Activated CD4-positive, alpha-beta memory T cell treated with anti-CD3 and anti-CD28 coated beads for 36 hours (primary cell): ENCODE measurements at regions not wholly inside any gene's neighbourhood (a gene's known extent, or its start where the extent isn't known, plus 50 kb on each side); places are given as distances from the start of the nearest gene placed in this dataset.

Experiments used
- CTCF ChIA-PET: fragments of 350-600 bp; sonication (Branson Sonifier 250); formaldehyde crosslinking; loops from one replicate; lab custom pipeline; 2021; ENCODE audit warnings: antibody characterized with exemption, inconsistent platforms; lab: Charles Lee
- POLR2A ChIA-PET: fragments of 350-600 bp; sonication (Branson Sonifier 250); formaldehyde crosslinking; loops from one replicate; lab custom pipeline; 2021; ENCODE audit warnings: antibody characterized with exemption; lab: Charles Lee
- DNase-seq: peaks from one replicate; pipeline ENCODE4 v3.0.0-alpha.2; 2020
- H3K27ac Mint-ChIP-seq: one replicate; pipeline ENCODE4 v1.8.0; 2021; ENCODE audit warnings: mixed read lengths
- H3K27me3 Mint-ChIP-seq: one replicate; pipeline ENCODE4 v1.8.0; 2021; ENCODE audit warnings: mixed read lengths
- H3K36me3 Mint-ChIP-seq: one replicate; pipeline ENCODE4 v1.8.0; 2021; ENCODE audit warnings: mixed read lengths
- H3K4me1 Mint-ChIP-seq: one replicate; pipeline ENCODE4 v1.8.0; 2021; ENCODE audit warnings: low read depth, mixed read lengths
- H3K4me3 Mint-ChIP-seq: one replicate; pipeline ENCODE4 v1.8.0; 2021; ENCODE audit warnings: mild to moderate bottlenecking, mixed read lengths
- H3K9me3 Mint-ChIP-seq: one replicate; pipeline ENCODE4 v1.8.0; 2021; ENCODE audit warnings: mixed read lengths
- intact Hi-C: fragments of 100-400 bp; cut with micrococcal nuclease; formaldehyde crosslinking; loops from one replicate; pipeline ENCODE4 v1.15.1; 2023

- H3K9me3 Mint-ChIP-seq: no peaks in the 10 kb centered on the region
- no peaks in the 10 kb centered on the region for H3K36me3 Mint-ChIP-seq
- POLR2A ChIA-PET: no interaction called here
- no peak overlapping the region for H3K27ac Mint-ChIP-seq
- intact Hi-C loops: no loop called here
- H3K4me3 Mint-ChIP-seq: no peak overlapping the region
- H3K4me1 Mint-ChIP-seq: no peaks in the 10 kb centered on the region
- peaks cover 14% of the 10 kb centered on the region for H3K27me3 Mint-ChIP-seq
- CTCF ChIA-PET: no interaction called here
- DNase-seq: no peak
Observed at GRCh38 chr22:27124351-27124966, 467.1 kb downstream of the MIAT start.

- Mint-ChIP-seq H3K27me3 (peaks cover 15% of the 10 kb centered on the region), H3K4me3 (no peak overlapping the region), H3K36me3 (no peaks in the 10 kb centered on the region), H3K9me3 (no peaks in the 10 kb centered on the region), H3K27ac (no peak overlapping the region), H3K4me1 (no peaks in the 10 kb centered on the region)
- ChIA-PET POLR2A (no interaction called here), CTCF (no interaction called here)
- DNase-seq: no peak
- intact Hi-C loops: no loop called here
Observed at GRCh38 chr22:27125539-27125938, 468.2 kb downstream of the MIAT start.

- CTCF ChIA-PET: interaction anchor here (0.6 kb wide), 1 partner anchor 451 kb away, joined by 3 read pairs; no protein-coding TSS in a partner anchor
- intact Hi-C loops: no loop called here
- POLR2A ChIA-PET: no interaction called here
- no peak for DNase-seq
- Mint-ChIP-seq H3K27ac (no peak overlapping the region), H3K27me3 (peaks cover 19% of the 10 kb centered on the region), H3K9me3 (no peaks in the 10 kb centered on the region), H3K36me3 (no peaks in the 10 kb centered on the region), H3K4me1 (no peaks in the 10 kb centered on the region), H3K4me3 (no peak overlapping the region)
Observed at GRCh38 chr22:27127911-27128310, 470.5 kb downstream of the MIAT start.

GRCh38 chr22:27128461-27129085, 471.2 kb downstream of the MIAT start:
- Mint-ChIP-seq H3K4me3 (no peak overlapping the region), H3K27me3 (peaks cover 20% of the 10 kb centered on the region), H3K4me1 (no peaks in the 10 kb centered on the region), H3K36me3 (no peaks in the 10 kb centered on the region), H3K9me3 (no peaks in the 10 kb centered on the region), H3K27ac (no peak overlapping the region)
- DNase-seq: no peak
- POLR2A ChIA-PET: no interaction called here
- CTCF ChIA-PET: interaction anchor here (0.6 kb wide), 1 partner anchor 451 kb away, joined by 3 read pairs; no protein-coding TSS in a partner anchor
- intact Hi-C loops: no loop called here

- POLR2A ChIA-PET: no interaction called here
- CTCF ChIA-PET: no interaction called here
- peaks cover 21% of the 10 kb centered on the region for H3K27me3 Mint-ChIP-seq
- intact Hi-C loops: no loop called here
- H3K27ac Mint-ChIP-seq: no peak overlapping the region
- no peaks in the 10 kb centered on the region for H3K9me3 Mint-ChIP-seq
- no peak for DNase-seq
- H3K4me1 Mint-ChIP-seq: no peaks in the 10 kb centered on the region
- H3K36me3 Mint-ChIP-seq: no peaks in the 10 kb centered on the region
- H3K4me3 Mint-ChIP-seq: no peak overlapping the region
Observed at GRCh38 chr22:27129266-27129665, 471.9 kb downstream of the MIAT start.

GRCh38 chr22:27130906-27131305, 473.5 kb downstream of the MIAT start:
- no peak for DNase-seq
- no peaks in the 10 kb centered on the region for H3K4me1 Mint-ChIP-seq
- H3K27ac Mint-ChIP-seq: no peak overlapping the region
- H3K27me3 Mint-ChIP-seq: peaks cover 15% of the 10 kb centered on the region
- ChIA-PET CTCF (no interaction called here), POLR2A (no interaction called here)
- intact Hi-C loops: no loop called here
- H3K4me3 Mint-ChIP-seq: no peak overlapping the region
- no peaks in the 10 kb centered on the region for H3K36me3 Mint-ChIP-seq
- H3K9me3 Mint-ChIP-seq: no peaks in the 10 kb centered on the region

- intact Hi-C loops: no loop called here
- Mint-ChIP-seq H3K4me1 (no peaks in the 10 kb centered on the region), H3K27me3 (peaks cover 13% of the 10 kb centered on the region), H3K4me3 (no peak overlapping the region), H3K36me3 (no peaks in the 10 kb centered on the region), H3K27ac (no peak overlapping the region), H3K9me3 (no peaks in the 10 kb centered on the region)
- DNase-seq: no peak
- POLR2A ChIA-PET: no interaction called here
- CTCF ChIA-PET: no interaction called here
Observed at GRCh38 chr22:27131346-27131745, 474.0 kb downstream of the MIAT start.

- no peak for DNase-seq
- Mint-ChIP-seq H3K4me1 (no peaks in the 10 kb centered on the region), H3K27ac (no peak overlapping the region), H3K36me3 (no peaks in the 10 kb centered on the region), H3K27me3 (peaks cover 9% of the 10 kb centered on the region), H3K4me3 (no peak overlapping the region), H3K9me3 (no peaks in the 10 kb centered on the region)
- ChIA-PET POLR2A (no interaction called here), CTCF (no interaction called here)
- intact Hi-C loops: no loop called here
Observed at GRCh38 chr22:27132400-27132799, 475.0 kb downstream of the MIAT start.

- ChIA-PET CTCF (no interaction called here), POLR2A (no interaction called here)
- H3K27me3 Mint-ChIP-seq: peaks cover 9% of the 10 kb centered on the region
- intact Hi-C loops: no loop called here
- H3K36me3 Mint-ChIP-seq: no peaks in the 10 kb centered on the region
- no peaks in the 10 kb centered on the region for H3K4me1 Mint-ChIP-seq
- DNase-seq: no peak
- no peaks in the 10 kb centered on the region for H3K9me3 Mint-ChIP-seq
- no peak overlapping the region for H3K4me3 Mint-ChIP-seq
- no peak overlapping the region for H3K27ac Mint-ChIP-seq
Observed at GRCh38 chr22:27133019-27133431, 475.6 kb downstream of the MIAT start.

GRCh38 chr22:27133681-27134314, 476.4 kb downstream of the MIAT start:
- ChIA-PET CTCF (no interaction called here), POLR2A (no interaction called here)
- H3K9me3 Mint-ChIP-seq: no peaks in the 10 kb centered on the region
- H3K4me3 Mint-ChIP-seq: no peak overlapping the region
- H3K27me3 Mint-ChIP-seq: peaks cover 9% of the 10 kb centered on the region
- H3K4me1 Mint-ChIP-seq: no peaks in the 10 kb centered on the region
- no peaks in the 10 kb centered on the region for H3K36me3 Mint-ChIP-seq
- intact Hi-C loops: no loop called here
- H3K27ac Mint-ChIP-seq: no peak overlapping the region
- DNase-seq: no peak

GRCh38 chr22:27134315-27134701, 476.9 kb downstream of the MIAT start:
- intact Hi-C loops: no loop called here
- POLR2A ChIA-PET: no interaction called here
- H3K4me3 Mint-ChIP-seq: no peak overlapping the region

GRCh38 chr22:27135031-27135981, 477.9 kb downstream of the MIAT start:
- H3K36me3 Mint-ChIP-seq: no peaks in the 10 kb centered on the region
- CTCF ChIA-PET: no interaction called here
- POLR2A ChIA-PET: no interaction called here
- DNase-seq: no peak
- H3K4me3 Mint-ChIP-seq: no peak overlapping the region
- H3K27me3 Mint-ChIP-seq: peaks cover 6% of the 10 kb centered on the region
- H3K4me1 Mint-ChIP-seq: no peaks in the 10 kb centered on the region
- intact Hi-C loops: no loop called here
- no peak overlapping the region for H3K27ac Mint-ChIP-seq
- no peaks in the 10 kb centered on the region for H3K9me3 Mint-ChIP-seq

More at GRCh38 chr22:27134315-27134701, 476.9 kb downstream of the MIAT start:
- H3K27me3 Mint-ChIP-seq: peaks cover 7% of the 10 kb centered on the region
- H3K4me1 Mint-ChIP-seq: no peaks in the 10 kb centered on the region
- DNase-seq: peak; percentile 35
- H3K9me3 Mint-ChIP-seq: no peaks in the 10 kb centered on the region
- CTCF ChIA-PET: no interaction called here
- H3K36me3 Mint-ChIP-seq: no peaks in the 10 kb centered on the region
- no peak overlapping the region for H3K27ac Mint-ChIP-seq
